ENCODE measurements at regions not wholly inside any gene's neighbourhood (a gene's known extent, or its start where the extent isn't known, plus 50 kb on each side); places are given as distances from the start of the nearest gene placed in this dataset.

- no peak overlapping the region for H3K4me3 ChIP-seq (ENCODE audit: low read depth, low read length)
- TF ChIP-seq, protein P1, sequence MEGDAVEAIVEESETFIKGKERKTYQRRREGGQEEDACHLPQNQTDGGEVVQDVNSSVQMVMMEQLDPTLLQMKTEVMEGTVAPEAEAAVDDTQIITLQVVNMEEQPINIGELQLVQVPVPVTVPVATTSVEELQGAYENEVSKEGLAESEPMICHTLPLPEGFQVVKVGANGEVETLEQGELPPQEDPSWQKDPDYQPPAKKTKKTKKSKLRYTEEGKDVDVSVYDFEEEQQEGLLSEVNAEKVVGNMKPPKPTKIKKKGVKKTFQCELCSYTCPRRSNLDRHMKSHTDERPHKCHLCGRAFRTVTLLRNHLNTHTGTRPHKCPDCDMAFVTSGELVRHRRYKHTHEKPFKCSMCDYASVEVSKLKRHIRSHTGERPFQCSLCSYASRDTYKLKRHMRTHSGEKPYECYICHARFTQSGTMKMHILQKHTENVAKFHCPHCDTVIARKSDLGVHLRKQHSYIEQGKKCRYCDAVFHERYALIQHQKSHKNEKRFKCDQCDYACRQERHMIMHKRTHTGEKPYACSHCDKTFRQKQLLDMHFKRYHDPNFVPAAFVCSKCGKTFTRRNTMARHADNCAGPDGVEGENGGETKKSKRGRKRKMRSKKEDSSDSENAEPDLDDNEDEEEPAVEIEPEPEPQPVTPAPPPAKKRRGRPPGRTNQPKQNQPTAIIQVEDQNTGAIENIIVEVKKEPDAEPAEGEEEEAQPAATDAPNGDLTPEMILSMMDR (IDR thresholded peaks at IDR 0.05; ENCODE audit: low read depth, low read length, missing control alignments) = no peak
- DNase-seq (ENCODE audit: low read depth) = no peak
Measured at GRCh38 chr9:113651896-113652295, 188.4 kb downstream of the RGS3 start.

DNA sequence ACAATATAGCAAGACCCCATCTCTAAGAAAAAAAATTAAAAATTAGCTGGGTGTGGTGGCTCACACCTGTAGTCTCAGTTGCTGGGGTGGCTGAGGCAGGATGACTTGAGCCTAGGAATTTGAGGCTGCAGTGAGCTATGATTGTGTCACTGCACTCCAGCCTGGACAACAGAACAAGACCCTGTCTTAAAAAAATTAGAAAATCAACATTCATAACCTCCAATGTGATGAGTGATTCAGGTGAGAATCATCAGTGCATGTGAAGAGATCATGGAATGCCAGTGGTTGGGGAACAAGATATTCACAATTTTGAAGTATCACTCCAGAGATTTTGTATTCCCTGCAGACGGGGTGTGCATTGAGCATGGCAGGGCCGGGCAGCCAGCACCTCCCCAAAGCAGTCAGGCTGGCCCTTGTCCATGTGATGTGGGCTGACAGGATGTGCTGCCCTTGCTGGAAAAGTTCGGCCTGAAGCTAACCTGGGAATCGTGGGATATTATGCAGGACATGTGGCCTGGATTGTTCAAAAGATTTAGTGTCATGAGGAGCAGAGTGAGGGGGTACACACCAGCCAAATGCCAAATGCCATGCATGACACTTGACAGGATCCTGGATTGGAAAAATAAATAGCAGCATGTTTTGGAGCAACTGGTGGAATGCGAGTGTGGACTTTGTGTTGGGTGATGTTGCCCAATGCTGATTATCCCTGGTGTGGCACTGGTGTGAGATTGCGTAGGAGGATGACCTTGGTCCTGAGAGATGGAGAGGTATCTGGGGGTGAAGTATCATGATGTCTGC, 189.0 kb downstream of the RGS3 start:
- no peak for DNase-seq (ENCODE audit: low read depth)
- TF ChIP-seq, protein P1 (IDR thresholded peaks at IDR 0.05; ENCODE audit: low read depth, low read length, missing control alignments) = no peak
- H3K4me3 ChIP-seq (ENCODE audit: low read depth, low read length) = no peak overlapping the region

GRCh38 chr9:113653746-113654604, 190.4 kb downstream of the RGS3 start:
- H3K4me3 ChIP-seq (ENCODE audit: low read depth, low read length) = no peak overlapping the region
- no peak for DNase-seq (ENCODE audit: low read depth)
- TF ChIP-seq, protein P1 (IDR thresholded peaks at IDR 0.05; ENCODE audit: low read depth, low read length, missing control alignments) = no peak

- TF ChIP-seq, protein P1 (IDR thresholded peaks at IDR 0.05; ENCODE audit: low read depth, low read length, missing control alignments) = no peak
- no peak for DNase-seq (ENCODE audit: low read depth)
- H3K4me3 ChIP-seq (ENCODE audit: low read depth, low read length) = no peak overlapping the region
Measured at GRCh38 chr9:113654605-113655428, 191.3 kb downstream of the RGS3 start.

- no peak for DNase-seq (ENCODE audit: low read depth)
- TF ChIP-seq, protein P1 (IDR thresholded peaks at IDR 0.05; ENCODE audit: low read depth, low read length, missing control alignments) = no peak
- H3K4me3 ChIP-seq (ENCODE audit: low read depth, low read length) = no peak overlapping the region
Measured at GRCh38 chr9:113656771-113657670, 193.5 kb downstream of the RGS3 start.
